Left lung (tissue), 4 donors: ENCODE measurements at regions not wholly inside any gene's neighbourhood (a gene's known extent, or its start where the extent isn't known, plus 50 kb on each side); places are given as distances from the start of the nearest gene placed in this dataset.

ENCODE experiments used
- ATAC-seq: fragments of 200-7000 bp; cut with Tn5 transposase; one replicate; pipeline ENCODE4 v1.9.1; 2020; ENCODE audit warnings: moderate library complexity
- DNase-seq, 4 donors: peaks; one replicate each; pipeline ENCODE4 v3.0.0-alpha.2; 2013 to 2020
- H3K27ac ChIP-seq, 2 donors: fragments of 200-600 bp; sonication (generic) in 1 of 2; one replicate each; pipeline versions ENCODE4 v1.5.0 to v1.8.0; 2020 to 2021
- H3K27me3 ChIP-seq, 2 donors: fragments of 200-600 bp; sonication (generic) in 1 of 2; one replicate each; pipeline versions ENCODE4 v1.5.0 to v1.8.0; 2020 to 2021
- H3K36me3 ChIP-seq, 2 donors: fragments of 200-600 bp; sonication (generic) in 1 of 2; one replicate each; pipeline versions ENCODE4 v1.5.0 to v1.8.0; 2020 to 2021
- H3K4me1 ChIP-seq, 2 donors: fragments of 200-600 bp; one replicate each; pipeline ENCODE4 v1.8.0; 2021
- H3K4me3 ChIP-seq, 2 donors: fragments of 200-600 bp; sonication (generic) in 1 of 2; one replicate each; pipeline versions ENCODE4 v1.5.0 to v1.8.0; 2020 to 2021; ENCODE audit warnings: mild to moderate bottlenecking in 1 of 2
- H3K9me3 ChIP-seq, 2 donors: fragments of 200-600 bp; sonication (generic) in 1 of 2; one replicate each; pipeline versions ENCODE4 v1.5.0 to v1.8.0; 2020 to 2021
- intact Hi-C, 2 donors: fragments of 100-400 bp; cut with DNase I; formaldehyde crosslinking; loops; one replicate each; pipeline versions ENCODE4 v1.11.2 to v1.14.2; 2022
- TF ChIP-seq, protein P1 (sequence below), 2 donors: fragments of 200-600 bp; sonication (generic) in 1 of 2; IDR thresholded peaks; one replicate each; pipeline versions ENCODE4 v1.5.0 to v1.8.0; 2021; ENCODE audit warnings: antibody characterized with exemption in 2 of 2
- donor health status: DM: no; HTN: yes; CAD: no.
- donor health status: DM: no; HTN: no; CAD: no.

DNA sequence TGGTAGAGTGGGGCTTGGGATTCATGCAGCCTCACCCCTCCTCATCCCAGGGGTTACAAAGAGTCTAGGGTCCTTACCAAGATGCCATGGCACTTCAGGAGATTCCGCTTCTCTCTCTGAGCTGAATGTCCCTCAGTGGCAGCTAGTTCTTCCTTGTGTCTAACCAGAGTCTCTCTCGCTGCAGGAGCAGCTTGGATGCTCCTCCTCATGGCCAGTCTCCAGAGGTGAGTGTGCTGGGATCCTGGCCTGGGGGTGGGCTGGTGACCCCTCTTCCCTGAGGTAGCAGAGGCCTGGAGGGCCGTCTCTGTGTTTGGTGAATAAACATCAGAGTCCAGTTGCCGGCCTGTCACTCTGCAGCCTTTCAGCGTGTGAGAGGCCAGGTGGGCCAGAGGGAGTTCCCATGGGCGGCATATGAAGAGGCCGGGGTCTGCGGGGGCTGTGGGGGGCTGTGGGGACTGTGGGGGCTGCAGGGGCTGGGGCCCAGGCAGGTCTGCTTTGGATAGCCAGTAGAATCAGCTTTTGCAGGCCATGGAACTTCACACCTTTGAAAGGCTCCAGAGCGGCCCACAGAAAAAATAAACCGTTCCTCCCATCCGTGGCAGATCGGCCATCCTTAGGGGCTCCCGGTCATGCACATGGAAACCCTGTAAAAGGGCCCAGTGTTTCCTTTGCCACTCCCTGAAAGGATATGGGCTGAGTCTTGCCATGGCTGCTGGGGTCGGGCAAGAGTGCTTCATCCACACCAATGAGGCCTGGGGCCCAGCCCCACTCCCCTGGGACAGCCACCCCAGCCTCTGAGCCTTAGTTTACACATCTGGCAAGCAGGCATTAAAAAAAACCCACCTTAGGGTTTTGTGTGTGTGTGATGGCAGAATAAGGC is 256.4 kb downstream of the FOXD2 start:
- no peaks in the 10 kb centered on the region for H3K36me3 ChIP-seq
- intact Hi-C loops: loop anchor here in 1 of 2 donors (10.0 kb wide), 1 partner anchor 159 kb away; no protein-coding TSS in a partner anchor
- ATAC-seq: no peak
- H3K27me3 ChIP-seq: no peaks in the 10 kb centered on the region
- H3K9me3 ChIP-seq: no peaks in the 10 kb centered on the region
- no peak overlapping the region for H3K27ac ChIP-seq
- no peak overlapping the region for H3K4me3 ChIP-seq
- no peak for DNase-seq
- H3K4me1 ChIP-seq: no peaks in the 10 kb centered on the region
- TF ChIP-seq, protein P1, sequence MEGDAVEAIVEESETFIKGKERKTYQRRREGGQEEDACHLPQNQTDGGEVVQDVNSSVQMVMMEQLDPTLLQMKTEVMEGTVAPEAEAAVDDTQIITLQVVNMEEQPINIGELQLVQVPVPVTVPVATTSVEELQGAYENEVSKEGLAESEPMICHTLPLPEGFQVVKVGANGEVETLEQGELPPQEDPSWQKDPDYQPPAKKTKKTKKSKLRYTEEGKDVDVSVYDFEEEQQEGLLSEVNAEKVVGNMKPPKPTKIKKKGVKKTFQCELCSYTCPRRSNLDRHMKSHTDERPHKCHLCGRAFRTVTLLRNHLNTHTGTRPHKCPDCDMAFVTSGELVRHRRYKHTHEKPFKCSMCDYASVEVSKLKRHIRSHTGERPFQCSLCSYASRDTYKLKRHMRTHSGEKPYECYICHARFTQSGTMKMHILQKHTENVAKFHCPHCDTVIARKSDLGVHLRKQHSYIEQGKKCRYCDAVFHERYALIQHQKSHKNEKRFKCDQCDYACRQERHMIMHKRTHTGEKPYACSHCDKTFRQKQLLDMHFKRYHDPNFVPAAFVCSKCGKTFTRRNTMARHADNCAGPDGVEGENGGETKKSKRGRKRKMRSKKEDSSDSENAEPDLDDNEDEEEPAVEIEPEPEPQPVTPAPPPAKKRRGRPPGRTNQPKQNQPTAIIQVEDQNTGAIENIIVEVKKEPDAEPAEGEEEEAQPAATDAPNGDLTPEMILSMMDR (IDR thresholded peaks at IDR 0.05): no peak

DNA sequence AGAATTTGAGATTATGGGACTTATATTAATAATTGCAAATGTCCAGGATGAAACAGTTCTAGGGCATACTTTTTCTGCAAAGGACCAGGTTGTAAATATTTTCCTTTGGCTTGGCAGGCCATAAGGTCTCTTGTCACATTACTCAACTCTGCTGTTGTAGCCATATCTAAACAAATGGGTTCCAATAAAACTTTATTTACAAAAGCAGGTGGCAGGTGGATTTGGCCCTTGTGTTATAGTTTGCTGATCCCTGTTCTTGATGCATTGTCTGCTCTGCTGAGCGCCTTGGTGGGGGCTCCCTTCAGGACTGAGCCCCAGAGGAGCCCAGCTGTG is 258.5 kb downstream of the FOXD2 start:
- ATAC-seq (peak; percentile 7), DNase-seq (no peak)
- TF ChIP-seq, protein P1 (IDR thresholded peaks at IDR 0.05): no peak
- Histone ChIP-seq H3K36me3 (no peaks in the 10 kb centered on the region), H3K27ac (no peak overlapping the region), H3K9me3 (no peaks in the 10 kb centered on the region), H3K4me3 (no peak overlapping the region), H3K27me3 (no peaks in the 10 kb centered on the region), H3K4me1 (no peaks in the 10 kb centered on the region)
- intact Hi-C loops: loop anchor here in 1 of 2 donors (10.0 kb wide), 1 partner anchor 162 kb away; no protein-coding TSS in a partner anchor

DNA sequence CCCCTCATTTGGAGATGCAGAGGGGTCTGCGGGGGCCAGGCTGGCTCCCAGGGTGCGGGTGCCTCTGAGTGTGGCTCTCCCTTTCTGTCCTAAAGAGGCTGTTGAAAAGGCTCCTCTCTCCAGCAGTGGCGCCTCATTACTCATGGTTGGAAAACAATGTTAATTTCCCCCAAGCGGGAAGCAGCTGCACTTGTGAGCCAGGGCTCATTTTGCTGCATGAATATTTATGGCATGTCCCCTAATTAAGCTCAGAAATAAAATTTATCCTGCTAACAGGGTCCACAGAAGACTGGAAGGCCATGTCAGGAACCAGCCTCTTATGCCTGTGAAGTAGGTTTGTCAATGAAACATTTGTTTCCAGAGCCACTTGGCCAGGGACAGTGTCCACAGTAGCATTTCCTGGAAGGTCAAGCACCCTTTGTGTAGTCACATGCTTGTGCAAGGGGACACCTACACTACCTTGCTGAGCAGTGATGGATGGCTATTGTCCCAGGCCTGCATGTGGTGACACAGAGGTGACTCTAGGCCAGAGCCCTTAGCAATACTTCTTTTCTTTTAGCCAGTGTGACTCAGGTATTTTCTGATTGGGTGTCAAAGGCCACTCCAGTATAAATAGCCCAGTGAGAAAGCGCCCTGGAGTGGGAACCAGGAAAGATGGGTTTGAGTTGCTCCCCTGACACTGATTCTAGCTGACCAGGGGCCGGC is 259.0 kb downstream of the FOXD2 start:
- DNase-seq (peak in 1 of 4 donors; percentile 70), ATAC-seq (peak; percentile 96)
- no peaks in the 10 kb centered on the region for H3K27me3 ChIP-seq
- H3K9me3 ChIP-seq: no peaks in the 10 kb centered on the region
- intact Hi-C loops: loop anchor here in 1 of 2 donors (10.0 kb wide), 1 partner anchor 162 kb away; no protein-coding TSS in a partner anchor
- H3K36me3 ChIP-seq: no peaks in the 10 kb centered on the region
- H3K4me3 ChIP-seq: no peak overlapping the region
- H3K4me1 ChIP-seq: no peaks in the 10 kb centered on the region
- TF ChIP-seq, protein P1 (IDR thresholded peaks at IDR 0.05): no peak
- no peak overlapping the region for H3K27ac ChIP-seq

DNA sequence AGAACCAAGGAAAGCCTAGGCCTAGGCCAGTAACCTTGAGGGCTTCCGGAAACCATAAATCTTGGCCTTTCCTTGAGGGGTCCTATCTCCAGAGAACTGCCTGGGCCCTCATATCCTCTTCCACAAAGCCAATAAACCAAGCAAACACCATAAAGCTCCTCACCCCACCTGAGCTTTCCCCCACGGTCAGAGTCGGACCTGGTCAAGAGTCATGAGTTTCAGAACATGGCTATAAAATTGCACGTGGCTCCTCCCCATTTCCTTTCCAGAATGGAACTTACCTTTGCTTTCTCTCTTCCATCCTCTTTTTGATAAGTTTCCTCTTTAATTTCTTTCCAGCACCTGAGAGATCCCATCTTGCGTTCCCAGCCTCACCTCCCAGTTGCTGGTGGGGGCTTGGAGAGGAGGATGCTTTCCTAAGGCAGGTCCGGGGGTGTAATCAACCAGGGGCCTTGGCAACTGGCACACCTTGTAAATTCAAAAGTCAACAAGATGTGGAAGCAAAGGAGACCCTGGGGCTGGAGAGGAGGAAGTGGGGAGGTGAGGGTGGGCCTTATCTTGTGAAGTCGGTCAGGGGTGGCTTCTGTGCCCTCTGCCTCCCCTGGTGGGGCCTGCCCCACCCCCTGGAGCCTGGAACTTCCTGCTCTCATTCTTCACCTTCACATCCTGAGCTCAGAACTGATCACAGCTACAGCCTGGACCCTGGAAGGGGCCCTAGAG is 259.9 kb downstream of the FOXD2 start:
- Histone ChIP-seq H3K36me3 (no peaks in the 10 kb centered on the region), H3K27ac (no peak overlapping the region), H3K4me1 (no peaks in the 10 kb centered on the region), H3K9me3 (no peaks in the 10 kb centered on the region), H3K27me3 (no peaks in the 10 kb centered on the region), H3K4me3 (no peak overlapping the region)
- no peak for DNase-seq
- ATAC-seq: no peak
- TF ChIP-seq, protein P1 (IDR thresholded peaks at IDR 0.05): no peak
- intact Hi-C loops: loop anchor here in 1 of 2 donors (10.0 kb wide), 1 partner anchor 163 kb away; no protein-coding TSS in a partner anchor
